Lung (tissue), 11 donors: ENCODE measurements at regions not wholly inside any gene's neighbourhood (a gene's known extent, or its start where the extent isn't known, plus 50 kb on each side); places are given as distances from the start of the nearest gene placed in this dataset.

Experiments used
- ATAC-seq: fragments of 200-7000 bp; cut with Tn5 transposase; one replicate; pipeline ENCODE4 v1.9.1; 2020; ENCODE audit warnings: moderate number of reproducible peaks; ENCODE audit not compliant: insufficient read depth, low FRiP score
- DNase-seq, 3 donors: peaks; one replicate each; pipeline ENCODE4 v3.0.0-alpha.2; 2013 to 2017
- H3K27ac ChIP-seq, 2 donors: one replicate each; pipeline ENCODE4 v1.5.1; 2013; ENCODE audit warnings: mild to moderate bottlenecking in 2 of 2, moderate library complexity in 2 of 2, control low read depth in 1 of 2, inconsistent platforms in 1 of 2, low read depth in 1 of 2, low read length in 1 of 2
- H3K27me3 ChIP-seq, 3 donors: one replicate each; pipeline ENCODE4 v1.5.1; 2013; ENCODE audit warnings: low read length in 2 of 3; ENCODE audit not compliant: control insufficient read depth in 3 of 3, insufficient read depth in 3 of 3
- H3K36me3 ChIP-seq, 4 donors: one replicate each; pipeline ENCODE4 v1.5.1; 2013; ENCODE audit warnings: low read length in 4 of 4, mild to moderate bottlenecking in 1 of 4, moderate library complexity in 1 of 4; ENCODE audit not compliant: control insufficient read depth in 4 of 4, insufficient read depth in 4 of 4
- H3K4me1 ChIP-seq, 5 donors: one replicate each; pipeline ENCODE4 v1.5.1; 2013; ENCODE audit warnings: low read length in 5 of 5, mild to moderate bottlenecking in 2 of 5, moderate library complexity in 1 of 5; ENCODE audit not compliant: control insufficient read depth in 5 of 5, insufficient read depth in 5 of 5
- H3K4me3 ChIP-seq: one replicate; pipeline ENCODE4 v1.5.1; 2013; ENCODE audit warnings: mild to moderate bottlenecking, control low read depth, moderate library complexity
- H3K9ac ChIP-seq, 2 donors: one replicate each; pipeline ENCODE4 v1.5.1; 2013; ENCODE audit warnings: low read length in 2 of 2, control low read depth in 1 of 2; ENCODE audit not compliant: insufficient read depth in 1 of 2
- H3K9me3 ChIP-seq, 4 donors: one replicate each; pipeline ENCODE4 v1.5.1; 2013; ENCODE audit warnings: low read length in 3 of 4, mild to moderate bottlenecking in 1 of 4, moderate library complexity in 1 of 4; ENCODE audit not compliant: control insufficient read depth in 4 of 4, insufficient read depth in 3 of 4
- CTCF ChIP-seq: IDR thresholded peaks from 2 replicates; pipeline ENCODE4 v1.5.1; 2012; ENCODE audit warnings: mild to moderate bottlenecking; ENCODE audit errors: control extremely low read depth, extremely low read depth
- WGBS, 2 donors: extraction: QIAGEN DNeasy Blood & Tissue Kit; methylation state at CpG; one replicate each; pipeline ENCODE4 v1.1.7; 2013; 5-methylcytosine and 5-hydroxymethylcytosine counted together
- donor health status: control.
- donor health status: control.
- donor health status: Bipolar disorder and iron deficiency.
- donor health status: healthy.
- donor health status: DM: yes; HTN: yes; CAD: no.

GRCh38 chr2:57894381-57894780, 152.2 kb upstream of the VRK2 start:
- peaks cover 0 to 15% (median 0%) of the 10 kb centered on the region in 5 donors for H3K4me1 ChIP-seq
- no peak for DNase-seq
- H3K9me3 ChIP-seq: no peaks in the 10 kb centered on the region
- no peak for ATAC-seq
- H3K36me3 ChIP-seq: peaks cover 0 to 2% (median 0%) of the 10 kb centered on the region in 4 donors
- no peak for TF ChIP-seq CTCF
- no peak overlapping the region for H3K4me3 ChIP-seq
- H3K9ac ChIP-seq: no peak overlapping the region
- 48 to 83% methylated on average over 2 of the region's 2 CpGs for WGBS, 2 donors
- no peaks in the 10 kb centered on the region for H3K27me3 ChIP-seq
- no peak overlapping the region for H3K27ac ChIP-seq

GRCh38 chr2:57897920-57898319, 148.7 kb upstream of the VRK2 start:
- TF ChIP-seq CTCF: no peak
- WGBS, 2 donors: 92 to 96% methylated on average over 1 of the region's 1 CpG

GRCh38 chr2:57899898-57900297, 146.7 kb upstream of the VRK2 start:
- Histone ChIP-seq H3K4me1 (no peaks in the 10 kb centered on the region), H3K36me3 (no peaks in the 10 kb centered on the region), H3K4me3 (no peak overlapping the region), H3K27me3 (no peaks in the 10 kb centered on the region), H3K9me3 (no peaks in the 10 kb centered on the region), H3K27ac (no peak overlapping the region), H3K9ac (no peak overlapping the region)
- TF ChIP-seq CTCF: no peak
- 67 to 72% methylated on average over 1 of the region's 1 CpG for WGBS, 2 donors
- ATAC-seq (no peak), DNase-seq (no peak)

More at GRCh38 chr2:57897920-57898319, 148.7 kb upstream of the VRK2 start:
- Histone ChIP-seq H3K27ac (no peak overlapping the region), H3K27me3 (no peaks in the 10 kb centered on the region), H3K4me1 (peaks cover 0 to 2% (median 0%) of the 10 kb centered on the region in 5 donors), H3K9me3 (no peaks in the 10 kb centered on the region), H3K36me3 (no peaks in the 10 kb centered on the region), H3K4me3 (no peak overlapping the region), H3K9ac (no peak overlapping the region)
- DNase-seq: no peak
- ATAC-seq: no peak

GRCh38 chr2:57902578-57902977, 144.0 kb upstream of the VRK2 start:
- no peaks in the 10 kb centered on the region for H3K36me3 ChIP-seq
- WGBS, 2 donors: 82 to 86% methylated on average over 6 of the region's 6 CpGs
- peaks cover 0 to 2% (median 0%) of the 10 kb centered on the region in 5 donors for H3K4me1 ChIP-seq
- H3K4me3 ChIP-seq: no peak overlapping the region
- H3K9ac ChIP-seq: no peak overlapping the region
- H3K27ac ChIP-seq: no peak overlapping the region
- TF ChIP-seq CTCF: no peak
- H3K27me3 ChIP-seq: no peaks in the 10 kb centered on the region
- DNase-seq (no peak), ATAC-seq (no peak)
- H3K9me3 ChIP-seq: no peaks in the 10 kb centered on the region
